ENCODE measurements at regions not wholly inside any gene's neighbourhood (a gene's known extent, or its start where the extent isn't known, plus 50 kb on each side); places are given as distances from the start of the nearest gene placed in this dataset.

DNA sequence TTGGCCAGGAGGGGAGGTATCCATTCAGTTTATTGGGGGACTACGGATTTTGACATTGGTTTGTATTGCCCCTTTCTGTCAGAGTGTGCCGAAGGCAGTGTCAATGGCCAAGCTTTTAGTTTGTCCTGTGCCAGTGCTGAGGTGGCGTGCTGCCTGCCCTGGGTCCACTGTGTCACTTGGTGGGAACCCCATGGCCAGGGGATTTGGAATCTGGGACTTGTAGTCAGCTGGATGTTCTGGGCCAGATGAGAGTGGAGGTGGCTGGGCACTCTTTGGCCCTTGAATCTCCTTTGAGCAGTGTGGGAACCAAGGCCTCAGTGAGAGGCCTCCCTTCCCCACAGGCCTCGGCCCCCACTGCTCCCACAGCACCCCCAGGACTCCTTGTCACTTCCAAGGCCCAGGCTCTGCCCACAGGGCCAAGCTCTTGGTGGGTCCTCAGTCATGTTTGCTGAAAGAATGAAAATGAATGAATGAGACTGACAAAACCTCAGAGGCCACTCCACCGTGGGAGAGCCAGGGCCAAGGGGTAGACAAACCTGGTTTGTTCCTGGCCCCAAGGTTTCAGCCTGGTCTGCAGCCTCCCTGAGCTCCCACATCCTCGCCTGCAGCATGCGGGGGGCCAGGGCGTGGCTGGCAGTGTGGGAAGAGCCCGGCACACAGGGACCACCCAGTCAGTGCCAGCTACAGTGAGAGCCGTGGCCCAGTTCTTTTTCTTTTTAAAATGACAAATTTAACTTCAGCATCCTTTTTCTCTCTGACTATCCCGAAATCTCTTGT is 412.2 kb downstream of the MATN1 start:
- no peaks in the 10 kb centered on the region for H3K9me3 ChIP-seq (ENCODE audit: control insufficient read depth in 1 of 2, insufficient read depth in 1 of 2, low read depth in 1 of 2, low read length in 2 of 2)
- H3K27ac ChIP-seq (ENCODE audit: low read depth, low read length) = no peak overlapping the region
- H2AFZ ChIP-seq (ENCODE audit: low read depth, low read length, poor library complexity, severe bottlenecking) = no peak overlapping the region
- no peak overlapping the region for H3K9ac ChIP-seq (ENCODE audit: low read length)
- no peaks in the 10 kb centered on the region for H3K9me2 ChIP-seq (ENCODE audit: insufficient read depth)
- H4K20me1 ChIP-seq (ENCODE audit: insufficient read depth) = no peaks in the 10 kb centered on the region
- peaks cover 51% of the 10 kb centered on the region for H3K27me3 ChIP-seq (ENCODE audit: insufficient read depth, low read length)
- ChIA-PET POLR2A (no interaction called here), CTCF (interaction anchor here (0.7 to 1.0 kb wide), 2 partner anchors 43 to 69 kb away, joined by 3 to 4 read pairs; no protein-coding TSS in a partner anchor), RAD21 (ENCODE audit: low non-redundant PET in 1 of 2, low total read pairs in 2 of 2, uncharacterized antibody in 2 of 2, unreplicated experiment in 2 of 2) (no interaction called here)
- H3K36me3 ChIP-seq (ENCODE audit: control insufficient read depth in 1 of 2, insufficient read depth in 2 of 2, low read length in 2 of 2) = no peaks in the 10 kb centered on the region; a peak in 1 of 4 replicates
- intact Hi-C loops (cut with micrococcal nuclease) = no loop called here
- BruUV-seq (replicated peaks) = no TSS peak
- H3K4me3 ChIP-seq (replicated peaks in 1 of 2; ENCODE audit: low read depth in 1 of 2, low read length in 2 of 2) = no peak overlapping the region
- TF ChIP-seq, protein P1, sequence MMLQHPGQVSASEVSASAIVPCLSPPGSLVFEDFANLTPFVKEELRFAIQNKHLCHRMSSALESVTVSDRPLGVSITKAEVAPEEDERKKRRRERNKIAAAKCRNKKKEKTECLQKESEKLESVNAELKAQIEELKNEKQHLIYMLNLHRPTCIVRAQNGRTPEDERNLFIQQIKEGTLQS (IDR thresholded peaks at IDR 0.05) = no peak
- no peak for TF ChIP-seq ZNF274 (IDR thresholded peaks at IDR 0.05; ENCODE audit: low read depth, low read length)
- no peak for TF ChIP-seq SIN3A (IDR thresholded peaks at IDR 0.05; ENCODE audit: low read depth)
- TF ChIP-seq SP1 (IDR thresholded peaks at IDR 0.05; ENCODE audit: low read depth) = no peak
- TF ChIP-seq POLR2AphosphoS5 (IDR thresholded peaks at IDR 0.05; ENCODE audit: low read depth, low read length) = no peak
- TF ChIP-seq, protein P2, sequence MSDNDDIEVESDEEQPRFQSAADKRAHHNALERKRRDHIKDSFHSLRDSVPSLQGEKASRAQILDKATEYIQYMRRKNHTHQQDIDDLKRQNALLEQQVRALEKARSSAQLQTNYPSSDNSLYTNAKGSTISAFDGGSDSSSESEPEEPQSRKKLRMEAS (IDR thresholded peaks at IDR 0.05) = no peak
- TF ChIP-seq ZBTB33 (IDR thresholded peaks at IDR 0.05; ENCODE audit: extremely low read depth, insufficient replicate concordance, low read length) = no peak
- no peak for ATAC-seq
- H3K79me2 ChIP-seq (ENCODE audit: insufficient read depth, low read length) = no peaks in the 10 kb centered on the region
- H3K4me1 ChIP-seq (ENCODE audit: control insufficient read depth in 1 of 2, insufficient read depth in 2 of 2, low read length in 2 of 2) = no peaks in the 10 kb centered on the region
- no peak for DNase-seq (ENCODE audit: low read depth, low spot score)
- no peak overlapping the region for H3K4me2 ChIP-seq (ENCODE audit: low read length)

All from HCT116 (cell line).